UCSD-AML1 (cell line): ENCODE measurements at regions not wholly inside any gene's neighbourhood (a gene's known extent, or its start where the extent isn't known, plus 50 kb on each side); places are given as distances from the start of the nearest gene placed in this dataset.
"Not testable (repeated sequence)": the region's sequence is repeated elsewhere in the genome, so short reads cannot be mapped to it uniquely, and the experiment has no call there.

Experiments used
- DNase-seq: peaks from one replicate; lab custom pipeline; 2025; ENCODE audit not compliant: unreplicated experiment; lab: John Stamatoyannopoulos, UW

DNA sequence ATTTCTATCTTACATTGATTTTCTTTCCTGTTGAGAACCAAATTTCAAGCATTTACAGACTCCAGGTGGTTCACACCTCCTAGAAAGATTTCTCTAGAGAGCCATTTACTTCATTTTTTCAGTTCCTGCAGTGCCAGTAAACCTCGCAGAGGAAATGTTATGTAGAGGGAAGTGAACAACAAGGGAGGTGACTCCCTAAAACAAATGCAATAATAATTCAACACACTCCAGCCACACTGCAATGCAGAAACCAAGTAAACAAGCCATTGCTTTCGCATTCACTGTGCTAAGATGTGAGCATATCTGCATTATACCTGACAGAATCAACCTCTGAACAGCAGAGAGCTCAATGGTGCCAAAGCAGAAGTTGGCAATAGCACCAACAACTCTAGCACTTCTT, 215.1 kb downstream of the RBM26 start:
- DNase-seq = no peak

- no peak for DNase-seq
These were observed 218.0 kb downstream of the RBM26 start for GRCh38 chr13:79187917-79188690.

DNA sequence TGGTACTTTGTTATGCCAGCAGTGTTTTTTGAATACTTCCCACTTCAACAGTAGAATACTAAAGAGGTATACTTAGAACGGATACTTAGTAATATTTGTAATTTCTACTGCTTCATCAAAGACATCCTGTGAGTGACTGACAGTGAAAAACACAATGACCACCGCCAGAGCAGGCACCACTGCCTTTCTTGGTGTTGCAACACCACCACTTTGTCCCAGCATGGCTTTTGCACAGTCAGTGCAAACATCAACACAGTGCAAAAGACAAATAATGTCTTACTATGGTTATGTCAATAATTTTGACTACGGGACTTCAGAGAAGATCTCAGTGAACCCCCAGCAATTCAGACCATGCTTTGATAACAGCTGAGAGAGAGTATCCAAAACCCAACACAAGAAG, 220.5 kb downstream of the RBM26 start:
- DNase-seq = no peak

DNA sequence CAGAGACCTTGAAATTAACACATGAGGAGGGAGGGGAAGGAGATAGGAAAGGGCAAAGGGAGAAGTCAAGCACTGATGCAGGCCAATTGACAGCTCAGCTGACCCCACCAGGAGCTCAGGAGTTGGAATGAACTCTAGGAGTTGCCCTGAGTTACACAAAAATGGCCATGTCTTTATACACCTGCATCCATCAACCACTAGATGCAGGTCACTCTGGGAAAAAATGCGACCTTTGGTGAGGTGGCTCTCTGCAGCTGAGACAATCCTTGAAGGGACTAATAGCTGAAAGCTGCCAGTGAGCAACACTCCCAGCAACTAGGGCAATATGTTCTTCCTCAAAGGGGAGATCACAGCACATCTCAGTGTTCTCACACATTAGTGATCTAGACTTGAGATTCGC, 222.8 kb downstream of the RBM26 start:
- DNase-seq = no peak

DNA sequence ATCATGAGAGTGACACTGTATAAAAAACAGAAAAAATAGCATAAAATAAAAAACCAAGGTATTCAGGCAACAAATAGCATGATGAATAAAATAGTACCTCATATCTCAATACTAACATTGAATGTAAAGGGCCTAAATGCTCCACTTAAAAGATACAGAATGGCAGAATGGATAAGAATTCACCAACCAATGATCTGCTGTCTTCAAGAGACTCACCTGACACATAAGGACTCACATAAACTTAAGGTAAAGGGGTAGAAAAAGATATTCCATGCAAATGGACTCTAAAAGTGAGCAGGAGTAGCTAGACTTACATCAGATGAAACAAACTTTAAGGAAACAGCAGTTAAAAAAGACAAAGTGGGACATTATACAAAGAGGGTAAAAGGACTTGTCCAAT, 232.4 kb downstream of the RBM26 start:
- not testable (repeated sequence) for DNase-seq

DNA sequence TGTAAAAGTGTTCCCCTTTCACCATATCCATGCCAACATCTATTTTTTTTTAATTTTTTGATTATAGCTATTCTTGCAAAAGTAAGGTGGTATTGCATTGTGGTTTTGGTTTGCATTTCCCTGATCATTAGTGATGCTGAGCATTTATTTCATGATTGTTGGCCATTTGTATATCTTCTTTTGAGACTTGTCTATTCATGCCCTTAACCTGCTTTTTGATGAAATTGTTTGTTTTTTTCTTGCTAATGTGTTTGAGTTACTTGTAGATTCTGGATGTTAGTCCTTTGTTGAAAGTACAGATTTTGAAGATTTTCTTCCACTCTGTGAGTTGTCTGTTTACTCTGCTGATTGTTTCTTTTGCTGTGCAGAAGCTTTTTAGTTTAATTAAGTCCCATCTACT, 233.1 kb downstream of the RBM26 start:
- DNase-seq = not testable (repeated sequence)

DNA sequence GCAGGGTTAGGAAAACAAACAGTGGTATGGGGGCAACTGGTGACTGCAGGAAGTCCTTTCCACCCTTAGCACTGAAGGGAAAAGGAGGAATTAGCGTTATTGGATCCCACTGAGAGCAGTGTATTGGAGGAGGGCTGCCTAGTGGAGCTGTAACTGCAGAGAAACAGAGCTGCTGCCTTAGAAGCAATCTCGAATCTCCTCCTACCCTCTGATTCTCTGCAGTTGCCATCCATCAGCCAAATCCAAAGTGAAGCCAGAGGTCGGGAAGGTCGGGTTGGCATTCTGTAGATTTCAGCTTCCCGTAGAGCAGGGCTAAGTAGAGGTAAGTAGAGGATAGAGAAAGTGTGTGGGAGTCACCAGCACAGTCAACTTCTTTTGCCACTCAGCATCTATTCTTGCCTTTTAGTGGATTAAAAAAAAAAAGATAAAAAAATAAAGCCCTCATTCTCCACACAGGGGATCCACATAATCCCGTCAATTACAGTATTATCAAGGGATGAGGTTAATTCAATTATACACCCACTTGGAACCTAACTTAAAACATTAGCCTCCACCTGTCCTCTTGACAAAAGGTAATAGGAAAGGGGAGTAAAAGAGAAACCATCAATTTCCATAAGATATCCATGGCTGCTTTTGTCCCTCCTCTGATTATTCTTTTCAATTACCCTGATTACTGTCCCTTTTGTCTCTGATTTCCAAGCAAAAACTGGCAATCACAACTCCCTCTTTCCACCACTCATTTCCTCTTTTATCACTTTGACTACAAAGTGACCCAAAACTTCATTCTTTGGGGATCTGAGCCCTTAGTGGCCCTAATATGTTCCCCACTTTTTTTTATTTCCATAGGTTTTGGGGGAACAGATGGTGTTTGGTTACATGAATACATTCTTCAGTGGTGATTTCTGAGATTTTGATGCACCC, 234.7 kb downstream of the RBM26 start:
- no peak for DNase-seq

DNA sequence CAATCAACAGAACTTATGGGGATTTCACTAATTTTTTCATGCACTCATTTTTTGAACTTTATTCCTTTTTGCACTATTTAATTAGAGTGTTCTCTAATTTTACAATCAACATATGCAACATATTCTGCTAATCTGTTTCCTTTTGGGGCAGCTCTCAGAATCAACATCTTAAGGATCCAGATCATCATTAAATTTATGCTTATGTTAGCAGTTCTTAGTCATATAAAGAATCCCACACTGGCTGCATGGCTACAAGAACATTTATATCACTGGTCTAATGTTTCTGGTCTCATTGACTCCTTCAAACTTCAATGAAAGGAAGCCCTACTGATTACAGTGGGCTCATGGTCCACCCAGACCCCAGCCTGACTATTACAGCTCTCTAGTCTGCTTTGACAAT, 245.2 kb downstream of the RBM26 start:
- no peak for DNase-seq

DNA sequence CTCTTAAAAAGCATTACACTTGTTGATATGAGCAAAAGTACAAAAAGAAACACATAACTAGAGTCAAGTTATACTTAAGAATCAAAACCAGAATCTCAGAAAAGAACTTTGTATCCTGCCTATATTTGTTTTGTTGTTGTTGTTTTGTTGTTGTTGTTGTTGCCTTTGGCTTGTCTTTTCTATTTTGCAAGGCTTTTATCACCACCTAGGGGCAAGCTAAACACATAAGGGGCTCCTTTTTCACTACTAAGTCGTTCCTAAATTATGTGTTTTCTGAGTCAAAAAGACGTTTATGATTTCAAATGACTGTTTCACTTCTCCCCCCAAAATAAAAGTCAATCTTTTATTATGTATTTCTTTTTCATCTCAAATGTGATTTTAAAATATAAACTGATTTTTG, 250.2 kb downstream of the RBM26 start:
- DNase-seq = no peak

- no peak for DNase-seq
These were observed 256.8 kb downstream of the RBM26 start for GRCh38 chr13:79149210-79149609.

- no peak for DNase-seq
These were observed 265.0 kb downstream of the RBM26 start for GRCh38 chr13:79141082-79141481.

DNA sequence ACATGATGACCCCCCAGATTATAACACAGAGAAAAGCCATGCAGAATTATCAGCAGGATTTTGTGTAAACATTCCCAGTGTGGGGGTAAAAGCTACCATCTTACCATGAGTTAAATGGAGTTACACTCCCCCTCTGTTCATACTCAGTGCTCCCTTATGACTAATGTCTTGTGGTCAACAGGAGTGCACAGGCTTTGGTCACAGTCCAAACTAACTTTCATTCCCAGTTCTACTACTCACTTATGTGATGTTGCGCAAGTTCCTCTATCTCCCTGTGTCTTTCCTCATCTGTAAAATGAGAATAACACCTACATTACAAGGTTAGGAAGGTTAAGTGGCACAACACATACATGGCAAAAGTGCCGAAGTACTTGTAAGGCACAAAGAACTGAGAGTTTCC, 277.9 kb downstream of the RBM26 start:
- DNase-seq = no peak

- DNase-seq = no peak
These were observed 279.3 kb downstream of the RBM26 start for GRCh38 chr13:79126706-79127105.

DNA sequence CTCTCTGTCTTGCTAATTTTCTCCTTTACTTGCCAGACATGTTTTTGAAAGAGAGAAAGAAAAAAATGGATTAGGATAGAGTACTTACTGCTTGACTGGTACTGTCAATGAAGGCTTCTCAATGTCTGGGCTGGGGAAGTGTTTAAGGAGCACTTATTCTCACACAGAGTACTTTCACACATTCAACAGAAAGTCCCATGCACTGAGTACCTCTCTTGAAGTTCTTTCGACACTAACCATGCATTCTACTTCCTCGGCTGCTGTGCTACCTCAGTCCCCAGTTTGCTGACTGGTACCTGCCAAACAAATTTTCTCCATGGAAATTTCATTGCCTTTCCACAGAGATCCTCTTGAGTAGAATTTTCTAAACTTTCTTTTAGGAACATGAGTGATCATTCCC, 281.9 kb downstream of the RBM26 start:
- DNase-seq = no peak

DNA sequence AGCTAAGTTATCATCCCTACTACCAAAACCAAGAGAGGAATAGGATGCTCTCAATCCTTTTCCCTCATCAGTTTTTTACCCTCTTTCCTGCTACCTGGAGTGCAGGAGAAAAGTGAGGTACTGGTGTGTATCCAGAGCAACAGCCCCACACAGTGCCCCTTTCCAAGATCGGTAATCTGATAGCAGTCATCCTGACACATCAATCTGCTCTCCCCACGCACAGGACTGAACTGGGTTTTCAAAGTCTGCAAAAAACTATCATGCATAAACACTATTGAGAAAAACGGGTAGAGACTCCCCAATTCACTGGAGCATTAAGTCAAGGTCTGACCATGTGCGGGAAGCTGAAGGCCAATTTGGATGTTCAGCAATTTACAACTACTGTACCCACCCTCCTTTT, 284.8 kb downstream of the RBM26 start:
- DNase-seq = no peak

DNA sequence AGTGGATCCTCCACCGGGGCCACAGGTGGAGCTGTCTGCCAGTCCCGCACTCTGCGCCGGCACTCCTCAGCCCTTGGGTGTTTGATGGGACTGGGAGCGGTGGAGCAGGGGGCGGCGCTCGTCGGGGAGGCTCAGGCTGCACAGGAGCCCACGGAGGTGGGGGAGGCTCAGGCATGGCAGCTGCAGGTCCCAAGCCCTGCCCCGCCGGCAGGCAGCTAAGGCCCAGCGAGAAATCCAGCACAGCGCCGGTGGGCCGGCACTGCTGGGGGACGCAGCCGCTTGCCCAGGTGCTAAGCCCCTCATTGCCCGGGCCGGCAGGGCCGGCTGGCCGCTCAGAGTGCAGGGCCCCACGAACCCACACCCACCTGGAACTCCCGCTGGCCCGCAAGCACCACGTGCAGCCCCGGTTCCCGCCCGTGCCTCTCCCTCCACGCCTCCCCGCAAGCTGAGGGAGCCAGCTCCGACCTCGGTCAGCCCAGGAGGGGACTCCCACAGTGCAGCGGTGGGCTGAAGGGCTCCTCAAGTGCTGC, 286.4 kb downstream of the RBM26 start:
- no peak for DNase-seq

DNA sequence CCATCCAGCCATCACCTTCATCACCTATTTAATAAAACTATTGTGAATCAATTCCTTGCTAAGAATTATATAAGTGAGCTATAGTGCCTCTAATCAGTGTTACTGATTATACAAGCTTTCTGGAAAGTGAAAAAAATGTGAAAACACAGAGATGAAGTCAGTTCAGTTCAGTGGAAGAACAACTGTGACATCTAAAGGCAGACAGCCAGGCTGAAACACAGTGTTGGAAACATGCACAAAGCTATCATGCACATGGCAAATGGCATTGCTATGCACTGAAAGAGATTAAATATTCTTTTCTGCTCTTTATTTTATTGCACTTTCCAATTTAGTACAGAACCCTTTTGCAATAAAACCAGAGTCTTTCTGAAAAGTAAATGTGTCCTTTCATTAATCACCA, 294.0 kb downstream of the RBM26 start:
- DNase-seq = no peak

DNA sequence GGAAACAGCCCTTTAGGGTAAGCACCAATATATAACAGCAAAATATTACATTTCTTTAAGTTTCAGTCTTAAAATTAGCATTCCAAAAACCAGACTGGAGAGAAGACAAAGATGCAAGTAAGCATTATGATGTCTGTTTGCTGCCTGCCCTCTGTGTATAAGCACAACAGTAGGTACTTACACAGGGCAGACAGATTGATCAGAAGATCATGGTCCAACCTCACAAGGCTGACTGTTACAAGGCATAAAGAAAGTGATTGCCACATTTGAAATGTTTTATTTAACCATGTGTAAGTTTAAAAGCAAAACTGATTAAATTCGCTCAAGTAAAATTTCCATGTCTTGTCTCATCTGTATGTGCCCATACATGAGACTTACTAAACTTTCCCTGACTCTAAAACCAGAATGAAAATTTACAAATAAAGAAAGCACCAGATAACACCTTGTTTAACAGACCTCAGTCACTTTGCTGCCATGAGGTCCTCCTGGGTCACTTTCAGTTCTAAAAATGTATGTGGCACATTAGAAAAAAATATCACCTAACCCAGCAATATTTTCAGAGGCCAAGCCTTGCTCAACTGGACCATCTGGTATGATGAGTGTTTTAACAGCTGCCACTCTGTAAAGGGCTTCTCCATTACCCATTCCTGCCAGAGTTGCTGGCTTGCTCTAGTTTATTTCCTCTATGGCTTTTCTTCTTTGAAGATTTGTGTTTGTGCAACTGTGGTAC, 297.0 kb downstream of the RBM26 start:
- no peak for DNase-seq

- DNase-seq = no peak
These were observed 307.5 kb downstream of the RBM26 start for GRCh38 chr13:79098596-79098995.

GRCh38 chr13:79097201-79097600, 308.9 kb downstream of the RBM26 start:
- no peak for DNase-seq

GRCh38 chr13:79096099-79096498, 310.0 kb downstream of the RBM26 start:
- DNase-seq = no peak
